ENCODE measurements at regions not wholly inside any gene's neighbourhood (a gene's known extent, or its start where the extent isn't known, plus 50 kb on each side); places are given as distances from the start of the nearest gene placed in this dataset.
A peak's percentile ranks its signal among the peaks of the same experiment; 100 is the strongest.
"Not testable (repeated sequence)": the region's sequence is repeated elsewhere in the genome, so short reads cannot be mapped to it uniquely, and the experiment has no call there.

- DNase-seq = no peak
These were observed 170.0 kb upstream of the MKLN1 start for GRCh38 chr7:131157530-131158243.

DNA sequence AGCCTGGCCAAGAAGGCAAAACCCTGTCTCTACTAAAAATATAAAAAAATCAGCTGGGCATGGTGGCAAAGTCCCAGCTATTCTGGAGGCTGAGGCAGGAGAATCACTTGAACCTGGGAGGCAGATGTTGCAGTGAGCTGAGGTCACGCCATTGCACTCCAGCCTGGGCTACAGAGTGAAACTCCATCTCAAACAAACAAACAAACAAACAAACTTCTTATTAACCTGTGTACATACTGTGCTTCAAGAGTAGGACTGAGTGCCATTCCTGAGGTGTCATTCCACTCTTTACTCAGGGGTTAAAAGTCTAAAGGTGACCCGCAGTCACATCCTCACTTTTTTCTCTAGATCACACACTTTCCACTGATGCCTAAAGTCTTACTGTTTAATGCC, 169.4 kb upstream of the MKLN1 start:
- DNase-seq = not testable (repeated sequence)

- DNase-seq = no peak
These were observed 167.7 kb upstream of the MKLN1 start for GRCh38 chr7:131159961-131160361.

- no peak for DNase-seq
These were observed 166.6 kb upstream of the MKLN1 start for GRCh38 chr7:131161103-131161502.

- DNase-seq = no peak
These were observed 163.4 kb upstream of the MKLN1 start for GRCh38 chr7:131164025-131164925.

DNA sequence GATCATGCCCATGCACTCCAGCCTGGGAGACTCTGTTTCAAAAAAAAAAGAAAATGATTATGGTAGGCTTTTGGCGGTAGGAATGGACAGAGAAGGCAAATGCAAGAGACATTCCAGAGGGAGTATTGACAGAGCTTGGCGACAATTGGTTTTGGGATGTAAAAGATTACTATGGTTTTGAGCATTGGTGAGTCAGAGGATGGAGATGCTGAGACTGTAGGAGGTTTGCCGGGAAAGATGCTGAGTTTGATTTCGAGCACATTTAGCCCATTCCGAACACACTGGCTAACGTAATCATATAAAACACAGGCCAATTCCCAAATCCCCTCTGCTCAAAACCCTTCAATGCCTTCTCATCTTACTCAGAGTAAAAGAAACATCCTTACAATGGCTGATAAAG, 161.6 kb upstream of the MKLN1 start:
- DNase-seq = no peak

- no peak for DNase-seq
These were observed 157.0 kb upstream of the MKLN1 start for GRCh38 chr7:131170440-131171271.

DNA sequence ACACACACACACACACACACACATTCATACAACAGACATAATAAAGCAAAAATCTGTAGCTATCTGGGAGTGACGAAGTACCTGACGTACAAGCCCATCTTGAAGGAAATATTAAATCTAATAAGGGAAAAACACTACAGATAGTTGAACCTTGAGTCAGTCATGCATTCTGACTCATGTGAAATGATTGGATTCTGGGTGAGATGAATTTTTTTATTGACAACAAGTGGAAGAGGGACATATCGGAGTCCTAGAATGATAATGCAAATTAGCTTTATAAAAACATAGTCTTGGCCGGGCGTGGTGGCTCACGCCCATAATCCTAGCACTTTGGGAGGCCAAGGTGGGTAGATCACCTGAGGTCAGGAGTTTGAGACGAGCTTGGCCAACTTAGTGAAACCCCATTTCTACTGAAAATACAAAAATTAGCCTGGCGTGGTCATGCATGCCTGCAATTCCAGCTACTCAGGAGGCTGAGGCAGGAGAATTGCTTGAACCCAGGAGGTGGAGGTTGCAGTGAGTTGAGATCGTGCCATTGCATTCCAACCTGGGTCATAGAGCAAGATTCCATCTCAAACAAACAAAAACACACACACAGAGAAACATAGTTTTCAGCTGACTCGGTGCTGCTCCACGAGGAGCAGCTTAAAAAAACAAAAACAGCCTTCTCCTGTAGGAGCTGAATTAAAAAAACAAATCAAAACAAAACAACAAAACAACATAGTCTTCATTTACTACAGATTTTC, 154.4 kb upstream of the MKLN1 start:
- DNase-seq = no peak

DNA sequence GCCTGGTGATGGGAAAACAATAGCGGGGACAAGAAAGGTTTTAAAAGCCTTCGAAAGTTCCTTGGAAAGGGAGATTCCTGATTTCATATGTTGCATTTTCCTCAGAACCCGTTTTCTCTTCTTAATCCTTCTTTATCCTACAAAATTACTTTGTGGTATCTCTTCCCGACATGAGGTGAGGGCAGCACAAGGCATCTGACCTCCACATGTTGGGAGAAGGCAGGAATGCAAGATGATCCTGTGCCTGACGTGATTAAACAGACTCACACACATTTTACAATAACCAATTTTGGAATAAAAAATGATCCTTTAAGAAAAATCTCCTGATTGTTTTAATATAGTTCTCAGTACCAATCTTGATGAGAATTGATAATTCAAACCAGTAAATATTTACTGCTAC, 153.3 kb upstream of the MKLN1 start:
- DNase-seq = no peak

- DNase-seq = no peak
These were observed 152.8 kb upstream of the MKLN1 start for GRCh38 chr7:131174855-131175254.

GRCh38 chr7:131182446-131183058, 145.1 kb upstream of the MKLN1 start:
- no peak for DNase-seq

GRCh38 chr7:131183072-131183471, 144.6 kb upstream of the MKLN1 start:
- no peak for DNase-seq

- DNase-seq = no peak
These were observed 144.0 kb upstream of the MKLN1 start for GRCh38 chr7:131183611-131184119.

DNA sequence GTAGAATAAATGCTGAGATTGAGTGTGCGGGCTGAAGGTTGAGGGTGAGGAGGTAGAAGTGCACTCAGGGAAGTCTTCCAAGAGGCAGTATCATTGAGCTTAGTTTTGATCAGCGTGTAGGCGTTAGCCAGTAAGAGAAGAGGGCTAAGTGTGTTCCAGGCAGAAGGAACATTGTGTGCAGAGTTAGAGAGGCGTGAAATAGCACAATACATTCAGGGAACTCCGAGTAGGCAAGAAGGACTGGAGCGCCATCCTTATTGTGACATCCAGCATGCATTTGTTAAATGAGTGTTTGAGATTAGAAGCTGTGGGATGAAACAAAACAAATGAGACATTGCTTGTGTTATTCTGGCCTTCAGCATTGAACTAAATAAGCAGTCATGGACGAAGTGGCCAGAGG, 140.9 kb upstream of the MKLN1 start:
- DNase-seq = no peak

DNA sequence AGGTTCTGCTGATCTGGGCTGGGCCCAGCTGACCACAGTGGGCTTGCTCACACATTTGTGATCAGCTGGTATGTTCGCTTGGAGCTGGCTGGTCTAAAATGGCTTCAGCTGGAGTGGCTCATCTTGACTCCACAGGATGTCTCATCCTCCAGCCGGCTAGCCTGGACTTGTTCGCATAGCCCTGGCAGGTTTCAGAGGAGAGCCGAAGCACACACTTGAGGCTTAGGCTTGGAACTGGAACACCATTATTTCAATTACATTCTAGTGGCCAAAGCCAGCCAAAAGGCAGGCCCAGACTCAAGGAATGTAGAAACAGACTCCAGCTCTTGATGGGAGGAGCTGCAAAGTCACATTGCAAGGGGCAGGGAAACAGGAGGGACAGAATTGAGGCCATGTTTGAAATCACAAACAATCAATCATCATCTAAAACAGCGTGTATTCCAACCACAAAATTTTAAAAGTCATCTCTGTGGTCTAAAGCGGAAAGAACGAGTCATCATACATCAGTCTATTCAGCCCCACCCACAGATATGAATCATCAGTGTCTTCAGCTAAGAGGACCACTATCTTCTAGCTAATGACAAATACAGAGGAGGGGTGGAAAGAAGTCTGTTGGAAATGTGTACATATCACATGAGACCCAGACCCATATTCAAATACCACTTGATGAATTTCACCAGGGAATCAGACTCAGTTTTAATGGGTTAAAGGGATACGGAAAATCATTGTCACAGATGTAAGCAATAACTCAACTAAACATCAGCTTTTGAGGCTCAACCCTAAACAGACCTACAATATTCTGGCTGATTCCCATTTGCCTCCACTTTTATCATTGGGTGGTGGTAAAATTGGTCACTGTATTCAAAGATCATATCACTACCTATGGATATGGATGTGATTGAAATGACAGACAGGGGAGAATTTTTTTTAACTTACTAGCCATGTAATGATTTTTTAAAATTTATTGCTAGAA, 139.0 kb upstream of the MKLN1 start:
- peak; percentile 51 for DNase-seq

DNA sequence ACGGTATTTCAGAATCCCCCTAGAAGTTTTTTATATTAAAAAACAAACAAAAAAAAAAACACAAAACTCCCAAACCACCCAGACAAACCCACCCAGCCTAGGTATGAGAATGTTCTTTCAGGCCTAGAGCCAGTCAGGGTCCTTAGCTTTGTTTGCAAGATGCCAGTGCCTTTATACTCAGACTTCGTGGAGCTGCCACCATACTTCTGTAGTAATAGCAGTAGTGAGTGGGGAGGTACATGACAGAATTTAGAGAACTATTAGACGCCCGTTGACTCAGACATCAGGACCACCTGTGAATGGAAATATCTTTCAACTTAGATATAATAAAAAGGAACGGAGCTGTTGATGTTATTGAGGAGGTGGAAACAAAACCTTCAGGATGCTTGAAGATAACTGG, 138.2 kb upstream of the MKLN1 start:
- DNase-seq = peak; percentile 11

DNA sequence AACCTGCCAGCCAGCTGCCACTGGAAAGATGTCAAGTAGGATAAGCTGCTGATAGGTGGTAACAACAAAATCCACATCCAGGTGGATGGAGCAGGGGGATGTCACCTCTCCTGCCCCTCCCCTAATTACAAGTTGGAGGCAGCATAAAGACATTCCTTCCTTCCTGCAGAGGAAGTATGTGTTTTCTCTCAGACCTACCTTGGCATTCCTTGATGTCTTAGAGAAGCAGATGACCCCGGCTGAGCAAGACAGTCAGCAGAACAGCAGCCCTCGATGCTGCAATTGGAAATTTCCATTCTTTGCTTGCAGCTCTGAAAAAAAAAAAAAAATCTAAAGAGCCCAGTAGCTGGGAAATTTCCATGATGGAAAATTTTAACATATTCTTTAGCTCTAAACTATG, 137.5 kb upstream of the MKLN1 start:
- no peak for DNase-seq

- no peak for DNase-seq
These were observed 137.1 kb upstream of the MKLN1 start for GRCh38 chr7:131190581-131190980.

GRCh38 chr7:131194070-131194865, 133.4 kb upstream of the MKLN1 start:
- DNase-seq = no peak

DNA sequence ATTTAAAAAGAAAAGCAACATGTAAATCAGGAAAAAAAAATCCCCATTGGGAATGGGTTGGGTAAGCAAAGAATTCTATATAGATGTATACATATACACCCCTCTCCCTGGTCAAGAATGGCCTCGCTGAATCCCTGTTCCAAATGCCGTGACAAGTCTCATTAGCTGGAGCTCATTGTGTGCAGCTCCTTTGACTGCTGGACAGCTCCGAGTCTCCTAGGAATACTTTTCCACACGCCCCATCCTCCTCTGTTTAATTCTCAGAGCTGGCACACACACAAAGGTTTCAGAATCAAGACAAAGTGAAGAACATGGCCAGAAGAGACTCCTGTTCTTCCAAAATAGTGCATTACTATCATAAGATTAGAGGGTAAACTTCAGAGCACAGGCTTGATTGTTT, 130.9 kb upstream of the MKLN1 start:
- no peak for DNase-seq
